Activated naive CD8-positive, alpha-beta T cell (primary cell): ENCODE measurements at regions not wholly inside any gene's neighbourhood (a gene's known extent, or its start where the extent isn't known, plus 50 kb on each side); places are given as distances from the start of the nearest gene placed in this dataset.

Experiments used
- H3K27ac Mint-ChIP-seq: one replicate; pipeline ENCODE4 v1.8.0; 2021; ENCODE audit warnings: mixed read lengths
- H3K27me3 Mint-ChIP-seq: one replicate; pipeline ENCODE4 v1.8.0; 2021; ENCODE audit warnings: mixed read lengths
- H3K36me3 Mint-ChIP-seq: one replicate; pipeline ENCODE4 v1.8.0; 2021; ENCODE audit warnings: mixed read lengths
- H3K4me1 Mint-ChIP-seq: one replicate; pipeline ENCODE4 v1.8.0; 2021; ENCODE audit warnings: low read depth, mixed read lengths
- H3K4me3 Mint-ChIP-seq: one replicate; pipeline ENCODE4 v1.8.0; 2021; ENCODE audit warnings: mild to moderate bottlenecking, mixed read lengths
- H3K9me3 Mint-ChIP-seq: one replicate; pipeline ENCODE4 v1.8.0; 2021; ENCODE audit warnings: low read depth, mixed read lengths

DNA sequence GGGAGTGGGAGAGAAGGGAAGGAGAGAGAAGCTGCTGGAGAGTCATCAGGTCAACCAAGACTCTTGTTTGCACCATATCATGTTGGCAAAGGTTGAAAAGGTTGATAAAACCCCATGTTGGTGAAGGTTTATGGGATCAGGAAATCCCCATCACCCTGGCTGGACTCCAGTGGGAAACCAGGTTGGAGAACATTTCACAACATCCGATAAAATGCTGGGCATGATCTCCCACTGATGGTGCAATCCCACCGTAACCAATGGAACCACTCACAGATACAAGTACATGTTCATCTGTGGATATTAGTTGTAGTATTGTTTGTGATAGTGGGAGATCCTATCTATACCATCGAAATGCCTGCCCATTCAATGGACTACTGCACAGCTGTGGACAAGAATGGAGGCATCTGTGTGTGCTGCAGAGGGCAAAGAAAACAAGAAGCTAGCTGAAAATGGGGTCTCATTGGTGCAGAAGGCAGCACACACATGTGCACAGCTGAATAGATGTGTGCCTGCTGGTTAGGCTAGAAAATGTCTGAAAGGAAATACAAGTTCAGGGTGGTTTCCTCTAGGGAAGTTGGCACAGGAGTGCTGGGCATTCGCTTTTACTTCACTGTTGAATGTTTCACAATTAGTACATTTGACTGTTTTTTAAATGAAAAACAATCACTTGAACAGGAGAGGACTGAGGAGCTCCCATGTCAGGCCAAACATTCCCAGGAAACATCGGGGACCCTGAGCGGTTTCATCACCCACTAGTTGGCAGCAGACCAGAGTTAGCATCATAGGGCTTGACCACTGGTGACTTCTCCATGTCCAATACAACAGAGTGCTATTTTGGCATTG lies 80.4 kb upstream of the MGMT start:
- no peaks in the 10 kb centered on the region for H3K36me3 Mint-ChIP-seq
- no peak overlapping the region for H3K27ac Mint-ChIP-seq
- no peak overlapping the region for H3K4me3 Mint-ChIP-seq
- H3K4me1 Mint-ChIP-seq: no peaks in the 10 kb centered on the region
- H3K9me3 Mint-ChIP-seq: no peaks in the 10 kb centered on the region
- no peaks in the 10 kb centered on the region for H3K27me3 Mint-ChIP-seq

DNA sequence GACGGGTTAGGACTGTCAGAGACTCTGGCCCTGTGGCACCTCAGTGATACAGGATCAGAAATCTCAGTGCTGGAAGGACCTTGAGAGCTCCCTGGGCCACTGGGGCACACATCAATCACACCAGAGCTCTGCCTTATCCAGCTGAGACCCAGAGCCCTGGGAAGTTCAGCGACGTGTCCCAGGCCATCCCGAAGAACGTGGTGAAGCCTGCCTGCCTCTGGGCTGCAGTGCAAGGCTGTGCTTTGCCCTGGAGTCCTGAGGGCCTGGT lies 79.8 kb upstream of the MGMT start:
- Mint-ChIP-seq H3K4me3 (no peak overlapping the region), H3K36me3 (no peaks in the 10 kb centered on the region), H3K9me3 (no peaks in the 10 kb centered on the region), H3K27me3 (no peaks in the 10 kb centered on the region), H3K4me1 (no peaks in the 10 kb centered on the region), H3K27ac (no peak overlapping the region)

DNA sequence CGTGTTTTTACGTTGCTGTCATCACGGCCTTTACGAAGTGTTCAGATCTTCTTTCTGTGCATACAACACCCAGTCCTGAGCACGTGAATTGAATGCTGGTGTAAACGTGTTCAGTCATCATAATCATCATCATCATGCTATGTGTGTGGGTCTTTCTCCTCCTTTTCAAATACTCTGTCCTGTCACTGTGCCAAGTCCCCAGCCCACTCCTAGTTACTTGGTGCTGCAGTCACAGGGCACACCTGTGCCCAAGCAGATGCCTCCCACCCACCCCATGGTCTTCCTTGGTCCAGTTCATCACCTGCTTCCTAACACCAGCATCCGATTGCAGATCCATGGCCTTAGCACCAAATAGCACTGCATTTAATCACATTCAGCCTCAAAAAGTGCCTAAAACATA lies 78.6 kb upstream of the MGMT start:
- no peaks in the 10 kb centered on the region for H3K4me1 Mint-ChIP-seq
- no peaks in the 10 kb centered on the region for H3K36me3 Mint-ChIP-seq
- H3K9me3 Mint-ChIP-seq: no peaks in the 10 kb centered on the region
- no peaks in the 10 kb centered on the region for H3K27me3 Mint-ChIP-seq
- H3K27ac Mint-ChIP-seq: no peak overlapping the region
- H3K4me3 Mint-ChIP-seq: no peak overlapping the region

DNA sequence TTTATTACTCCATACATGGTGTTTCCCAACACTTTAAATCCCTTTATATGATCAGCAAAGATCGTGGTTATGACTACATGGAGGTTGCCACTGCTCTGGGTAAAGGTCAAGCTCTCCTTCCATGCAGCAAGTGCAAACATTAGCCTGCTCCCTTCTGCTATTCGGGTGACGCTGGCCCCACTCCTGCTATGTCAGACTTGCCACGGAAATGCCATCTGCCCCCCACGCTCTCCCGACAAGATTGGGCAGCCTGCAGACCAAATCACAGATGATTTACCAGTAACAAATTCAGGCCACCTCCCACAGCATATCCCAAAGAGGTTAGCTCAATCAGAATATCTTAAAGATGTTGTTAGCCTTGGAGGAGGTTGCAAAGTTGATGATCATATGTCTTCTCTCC lies 77.8 kb upstream of the MGMT start:
- H3K4me1 Mint-ChIP-seq: no peaks in the 10 kb centered on the region
- no peak overlapping the region for H3K4me3 Mint-ChIP-seq
- no peaks in the 10 kb centered on the region for H3K9me3 Mint-ChIP-seq
- no peaks in the 10 kb centered on the region for H3K27me3 Mint-ChIP-seq
- H3K36me3 Mint-ChIP-seq: no peaks in the 10 kb centered on the region
- H3K27ac Mint-ChIP-seq: no peak overlapping the region

DNA sequence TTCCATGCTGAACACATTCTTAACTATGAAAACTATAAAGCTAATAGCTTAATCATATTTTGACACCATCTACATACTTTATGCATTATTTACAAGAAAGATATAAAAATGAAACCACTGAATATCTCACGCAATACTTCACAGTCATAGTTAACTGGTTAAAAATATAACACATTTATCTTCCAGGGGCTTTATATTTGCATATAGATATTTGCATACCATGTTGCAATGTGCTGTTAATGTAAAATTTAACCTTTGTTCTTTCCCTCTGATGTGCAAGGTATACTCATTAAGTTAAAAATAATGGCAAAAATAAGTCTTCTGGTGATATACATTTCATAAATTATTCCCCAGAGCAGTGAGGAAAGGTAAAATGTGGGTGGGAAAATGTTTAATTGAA lies 76.9 kb upstream of the MGMT start:
- Mint-ChIP-seq H3K4me1 (no peaks in the 10 kb centered on the region), H3K9me3 (no peaks in the 10 kb centered on the region), H3K27ac (no peak overlapping the region), H3K27me3 (no peaks in the 10 kb centered on the region), H3K4me3 (no peak overlapping the region), H3K36me3 (no peaks in the 10 kb centered on the region)

DNA sequence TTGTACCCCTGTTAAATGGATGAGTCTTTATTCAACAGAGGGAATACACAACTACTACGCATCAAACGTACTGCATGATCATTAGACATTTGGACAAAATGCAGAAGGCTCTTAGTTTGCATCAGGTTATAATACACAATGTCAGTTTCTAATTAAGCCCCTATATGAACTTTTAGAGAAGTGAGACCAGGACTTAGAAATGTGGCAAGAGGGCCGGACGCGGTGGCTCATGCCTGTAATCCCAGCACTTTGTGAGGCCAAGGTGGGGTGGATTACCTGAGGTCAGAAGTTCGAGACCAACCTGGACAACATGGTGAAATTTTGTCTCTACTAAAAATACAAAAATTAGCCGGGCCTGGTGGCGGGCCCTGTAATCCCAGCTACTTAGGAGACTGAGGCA lies 76.3 kb upstream of the MGMT start:
- Mint-ChIP-seq H3K27ac (no peak overlapping the region), H3K4me3 (no peak overlapping the region), H3K4me1 (no peaks in the 10 kb centered on the region), H3K9me3 (no peaks in the 10 kb centered on the region), H3K36me3 (no peaks in the 10 kb centered on the region), H3K27me3 (no peaks in the 10 kb centered on the region)

DNA sequence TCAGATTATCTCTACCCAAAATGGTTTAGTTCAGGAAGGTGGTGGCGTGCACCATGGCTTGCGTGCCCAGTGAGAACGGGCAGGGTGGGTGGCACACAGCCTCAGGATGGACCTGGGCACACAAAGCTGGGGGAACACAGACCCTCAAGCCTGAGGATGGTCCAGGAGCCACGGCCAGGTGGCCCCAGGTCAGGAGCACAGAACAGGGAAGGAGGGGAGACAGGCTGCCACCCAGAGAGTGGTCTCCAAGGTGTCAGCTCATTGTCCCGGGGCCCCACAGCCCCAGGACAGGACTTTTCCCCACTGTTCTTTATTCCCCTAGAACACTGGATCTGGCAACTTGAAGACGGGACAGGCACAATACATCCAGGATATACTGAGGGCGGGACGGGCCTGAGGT lies 75.6 kb upstream of the MGMT start:
- Mint-ChIP-seq H3K27me3 (no peaks in the 10 kb centered on the region), H3K4me1 (no peaks in the 10 kb centered on the region), H3K4me3 (no peak overlapping the region), H3K9me3 (no peaks in the 10 kb centered on the region), H3K27ac (no peak overlapping the region), H3K36me3 (no peaks in the 10 kb centered on the region)

DNA sequence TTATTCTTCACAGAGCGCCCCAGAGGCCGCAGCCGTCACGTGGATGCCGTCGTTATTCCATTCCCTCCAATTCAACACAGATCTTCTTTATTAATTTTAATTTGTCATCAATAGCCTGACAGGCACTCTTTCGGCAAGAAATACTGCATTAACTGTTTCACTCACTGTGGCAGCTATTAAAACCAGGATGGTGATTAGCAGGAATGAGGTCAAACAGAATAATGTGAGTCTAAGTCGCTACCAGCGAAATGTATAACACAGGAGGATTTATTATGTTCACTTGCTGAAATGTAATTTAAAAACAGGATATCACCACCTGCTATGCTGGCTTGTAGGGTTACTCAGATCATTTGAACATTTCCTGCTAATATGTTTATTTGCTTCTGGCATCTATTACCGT lies 74.2 kb upstream of the MGMT start:
- no peaks in the 10 kb centered on the region for H3K4me1 Mint-ChIP-seq
- H3K27me3 Mint-ChIP-seq: no peaks in the 10 kb centered on the region
- H3K27ac Mint-ChIP-seq: no peak overlapping the region
- no peaks in the 10 kb centered on the region for H3K9me3 Mint-ChIP-seq
- H3K36me3 Mint-ChIP-seq: no peaks in the 10 kb centered on the region
- H3K4me3 Mint-ChIP-seq: no peak overlapping the region

DNA sequence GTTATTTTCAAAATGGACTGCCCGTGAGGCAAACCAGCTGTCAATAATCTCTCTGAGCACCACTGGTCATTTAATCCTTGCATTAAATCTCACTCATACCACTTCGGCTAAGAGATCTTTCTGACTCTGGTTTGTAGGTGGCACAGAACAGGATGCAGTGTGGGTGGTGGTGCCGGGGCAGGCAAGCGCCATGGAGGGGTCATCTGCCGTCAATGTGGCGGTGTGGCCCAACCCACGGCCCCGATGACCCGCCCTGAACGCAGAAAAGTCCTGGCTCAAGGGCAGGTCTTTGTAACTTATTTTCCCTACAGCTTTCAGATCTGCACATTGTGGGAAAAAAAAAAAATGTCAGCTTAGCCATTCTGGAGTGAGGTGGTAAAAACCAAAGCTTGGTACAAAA lies 73.2 kb upstream of the MGMT start:
- no peak overlapping the region for H3K27ac Mint-ChIP-seq
- no peaks in the 10 kb centered on the region for H3K27me3 Mint-ChIP-seq

DNA sequence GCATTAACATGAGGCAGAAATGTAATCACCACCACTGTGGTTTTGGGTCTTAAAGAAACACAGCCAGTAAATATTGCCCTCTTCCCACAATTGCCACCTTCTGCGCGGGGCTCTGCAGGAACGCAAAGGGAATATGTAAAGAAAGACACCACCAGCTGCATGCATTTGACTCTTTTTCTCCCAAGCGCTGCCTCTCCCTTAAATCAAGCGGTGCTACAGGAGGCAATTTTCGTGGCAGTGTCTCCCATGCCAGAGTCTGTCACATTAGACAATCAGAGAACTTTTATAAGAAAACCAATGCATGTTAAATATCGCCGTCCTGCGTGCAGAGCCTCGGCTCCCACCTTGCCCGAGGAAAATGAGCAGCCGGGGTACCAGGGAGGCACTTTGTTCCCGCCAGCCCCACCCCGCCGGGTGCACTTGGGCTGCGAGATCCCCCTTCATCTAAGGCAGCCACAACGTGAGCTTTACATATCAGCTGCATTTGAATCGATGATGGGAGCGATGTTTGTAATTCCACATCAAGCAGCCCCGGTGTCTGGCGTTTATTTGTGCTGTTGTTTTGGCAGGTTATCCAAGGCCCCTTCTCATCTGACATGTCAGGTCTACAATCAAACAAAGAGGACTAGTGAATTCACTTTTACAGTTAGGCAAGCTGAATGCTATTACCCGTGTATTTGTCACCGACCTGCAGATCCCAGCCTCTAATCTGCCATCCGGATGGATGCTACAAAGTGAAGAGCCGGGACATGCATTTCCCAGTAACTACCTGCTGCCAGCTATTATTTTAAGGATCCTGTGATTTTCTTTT lies 72.3 kb upstream of the MGMT start:
- H3K36me3 Mint-ChIP-seq: no peaks in the 10 kb centered on the region
- no peaks in the 10 kb centered on the region for H3K27me3 Mint-ChIP-seq
- H3K9me3 Mint-ChIP-seq: no peaks in the 10 kb centered on the region
- H3K4me3 Mint-ChIP-seq: no peak overlapping the region
- no peaks in the 10 kb centered on the region for H3K4me1 Mint-ChIP-seq
- H3K27ac Mint-ChIP-seq: no peak overlapping the region

More for the DNA sequence above, 73.2 kb upstream of the MGMT start:
- H3K4me1 Mint-ChIP-seq: no peaks in the 10 kb centered on the region
- no peaks in the 10 kb centered on the region for H3K9me3 Mint-ChIP-seq
- no peaks in the 10 kb centered on the region for H3K36me3 Mint-ChIP-seq
- H3K4me3 Mint-ChIP-seq: no peak overlapping the region

DNA sequence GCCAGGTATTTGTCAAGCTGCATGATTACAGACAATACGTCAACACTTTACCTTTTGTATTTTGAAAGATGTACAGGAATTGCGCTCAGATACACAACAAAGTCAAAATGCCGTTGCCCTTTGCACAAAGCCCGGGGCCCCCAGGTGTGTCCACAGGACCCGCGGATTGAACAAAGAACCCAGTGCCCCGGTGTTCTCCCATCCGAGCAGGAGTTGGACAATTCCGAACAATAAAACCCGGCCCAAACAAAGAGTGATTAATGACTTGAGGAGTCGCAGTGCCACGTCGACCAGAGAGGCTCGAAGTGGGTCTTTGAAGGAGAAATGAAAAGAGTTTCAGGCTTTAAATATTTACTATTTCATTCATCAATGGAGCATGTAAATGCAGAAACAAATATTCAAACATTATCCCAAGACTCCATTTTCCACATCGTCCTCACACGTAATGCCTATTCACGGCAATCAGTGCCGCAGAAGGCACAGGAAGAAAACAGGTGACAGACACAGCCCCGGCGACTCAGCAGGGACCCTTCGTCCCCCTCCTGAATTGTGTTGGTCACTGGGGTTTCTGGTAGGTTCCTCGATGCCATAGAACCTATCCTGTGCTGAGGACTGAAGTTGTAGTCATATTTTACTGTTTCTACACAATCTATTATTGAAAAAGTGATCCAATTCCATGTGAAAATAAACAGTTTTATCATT lies 70.9 kb upstream of the MGMT start:
- Mint-ChIP-seq H3K9me3 (no peaks in the 10 kb centered on the region), H3K4me1 (no peaks in the 10 kb centered on the region)

DNA sequence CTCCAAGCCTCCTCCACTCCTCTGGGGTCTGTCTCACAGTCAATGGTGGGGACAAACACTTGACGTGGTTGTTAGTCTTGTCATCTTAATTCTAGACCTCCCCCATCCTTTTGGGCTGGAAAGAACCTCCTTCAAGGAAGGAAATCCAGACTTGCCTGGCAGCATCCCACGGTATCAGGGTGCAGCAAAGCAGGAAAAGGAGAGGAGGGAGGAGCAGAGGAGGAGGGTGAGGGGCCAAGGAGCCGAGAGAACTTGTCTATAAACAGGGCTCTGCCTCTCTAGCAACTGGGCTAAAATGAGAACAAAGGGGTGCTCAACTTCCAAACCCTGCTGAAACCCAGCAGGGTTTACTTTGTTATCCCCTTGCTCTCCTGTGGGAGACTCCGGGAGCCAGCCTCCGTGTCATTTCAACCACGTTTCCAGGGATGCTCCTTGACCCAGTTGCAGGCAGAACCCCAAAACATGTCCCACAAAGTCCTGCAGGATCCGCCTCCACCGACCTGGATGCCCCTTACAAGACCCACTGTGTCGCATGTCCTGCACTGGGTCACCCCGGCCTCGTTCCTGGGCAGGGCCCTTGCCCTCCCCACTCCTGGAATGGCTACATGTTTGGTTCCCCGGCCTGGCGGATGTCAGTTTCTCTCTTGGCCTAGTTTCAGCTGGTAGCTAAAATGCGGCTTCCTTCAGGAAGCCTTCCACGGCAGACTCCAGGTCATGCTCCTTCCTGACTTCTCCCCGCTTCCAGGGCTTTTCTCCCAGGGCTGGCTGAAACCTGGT lies 69.7 kb upstream of the MGMT start:
- Mint-ChIP-seq H3K9me3 (no peaks in the 10 kb centered on the region), H3K27ac (no peak overlapping the region), H3K27me3 (no peaks in the 10 kb centered on the region), H3K4me3 (no peak overlapping the region), H3K4me1 (no peaks in the 10 kb centered on the region), H3K36me3 (no peaks in the 10 kb centered on the region)

More for the DNA sequence above, 70.9 kb upstream of the MGMT start:
- Mint-ChIP-seq H3K4me3 (no peak overlapping the region), H3K36me3 (no peaks in the 10 kb centered on the region), H3K27ac (no peak overlapping the region), H3K27me3 (no peaks in the 10 kb centered on the region)

DNA sequence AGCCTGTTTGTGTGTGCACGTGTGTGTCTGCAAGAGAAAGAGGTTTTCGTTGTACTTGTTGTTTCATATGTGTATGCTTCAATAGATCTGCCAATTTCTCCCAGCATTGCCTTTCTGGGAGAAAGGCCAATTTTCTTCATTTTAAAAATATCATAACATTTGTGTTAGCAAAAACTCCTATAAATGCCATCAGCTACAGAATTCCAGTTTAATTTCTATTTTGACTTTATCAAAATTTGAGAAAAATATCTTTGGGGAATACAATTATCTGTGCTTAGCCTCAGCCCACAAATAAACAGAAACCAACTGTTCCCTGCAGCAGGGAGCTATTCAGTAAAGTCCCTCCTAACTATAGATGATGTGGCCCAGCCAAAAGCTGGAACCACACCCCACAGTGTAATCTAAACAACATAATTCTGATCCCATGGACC lies 68.3 kb upstream of the MGMT start:
- H3K36me3 Mint-ChIP-seq: no peaks in the 10 kb centered on the region
- H3K4me3 Mint-ChIP-seq: no peak overlapping the region
- no peaks in the 10 kb centered on the region for H3K9me3 Mint-ChIP-seq
- no peak overlapping the region for H3K27ac Mint-ChIP-seq
- H3K4me1 Mint-ChIP-seq: no peaks in the 10 kb centered on the region
- H3K27me3 Mint-ChIP-seq: no peaks in the 10 kb centered on the region

DNA sequence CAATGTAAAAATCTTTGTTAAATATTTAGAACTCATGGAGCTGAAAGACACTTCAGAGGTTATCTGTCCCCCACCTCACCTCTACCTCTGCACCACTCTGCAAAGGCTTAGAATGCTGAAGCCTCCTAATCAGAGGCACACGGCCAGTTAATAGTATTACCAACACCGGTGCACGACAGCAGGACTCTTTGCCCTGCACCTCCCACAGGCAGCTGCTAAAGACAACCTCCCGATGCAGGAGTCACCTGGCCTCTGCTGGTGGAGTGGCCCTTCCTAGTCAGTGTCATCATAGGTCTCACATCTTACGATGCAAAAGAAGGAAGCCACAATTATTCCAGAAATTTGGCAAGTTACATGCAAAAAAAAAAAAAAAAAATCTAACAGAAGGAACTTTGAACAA lies 66.6 kb upstream of the MGMT start:
- no peaks in the 10 kb centered on the region for H3K36me3 Mint-ChIP-seq
- no peaks in the 10 kb centered on the region for H3K27me3 Mint-ChIP-seq
- H3K27ac Mint-ChIP-seq: no peak overlapping the region
- no peaks in the 10 kb centered on the region for H3K9me3 Mint-ChIP-seq
- no peaks in the 10 kb centered on the region for H3K4me1 Mint-ChIP-seq
- H3K4me3 Mint-ChIP-seq: no peak overlapping the region

DNA sequence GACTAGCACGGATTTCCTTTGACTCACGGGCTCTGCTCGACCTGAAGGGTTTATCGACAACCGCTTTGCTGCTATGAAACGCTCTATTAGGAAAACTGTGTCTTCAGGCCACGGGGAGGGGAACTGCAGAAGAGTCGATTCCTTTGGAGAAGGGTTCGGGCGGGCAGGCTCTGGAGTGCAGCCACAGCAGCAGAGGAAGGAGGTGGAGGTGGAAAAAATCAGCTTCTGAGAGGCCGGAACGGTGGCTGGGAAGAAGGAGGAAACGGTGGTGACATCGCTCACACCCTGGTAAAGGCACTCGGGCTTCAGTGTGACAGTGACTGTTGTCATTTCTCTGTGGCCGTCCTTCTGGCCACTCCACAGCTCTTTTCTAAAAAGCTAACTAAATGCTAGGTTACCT lies 64.6 kb upstream of the MGMT start:
- Mint-ChIP-seq H3K36me3 (no peaks in the 10 kb centered on the region), H3K4me3 (no peak overlapping the region), H3K9me3 (no peaks in the 10 kb centered on the region), H3K27ac (no peak overlapping the region), H3K27me3 (no peaks in the 10 kb centered on the region), H3K4me1 (no peaks in the 10 kb centered on the region)
